ENCODE measurements at regions not wholly inside any gene's neighbourhood (a gene's known extent, or its start where the extent isn't known, plus 50 kb on each side); places are given as distances from the start of the nearest gene placed in this dataset.
"Not testable (repeated sequence)": the region's sequence is repeated elsewhere in the genome, so short reads cannot be mapped to it uniquely, and the experiment has no call there.

DNA sequence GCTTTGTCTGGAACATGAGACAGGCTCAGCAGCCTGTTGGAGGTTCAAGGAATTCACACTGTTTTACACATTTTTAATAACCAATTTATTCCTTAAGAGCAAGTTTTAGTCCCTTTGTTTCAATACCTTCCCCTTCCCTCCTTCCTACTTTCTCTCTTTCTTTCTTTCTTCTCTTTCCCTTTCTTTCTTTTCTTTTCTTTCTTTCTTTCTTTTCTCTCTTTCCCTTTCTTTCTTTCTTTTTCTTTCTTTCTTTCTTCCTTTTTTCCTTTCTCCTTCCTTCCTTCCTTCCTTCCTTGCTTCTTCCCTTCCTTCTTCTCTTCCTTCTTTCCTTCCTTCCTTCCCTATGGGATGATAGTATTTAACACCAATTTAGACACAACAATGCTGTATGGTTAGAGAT lies 164.2 kb downstream of the CENPF start:
- no peak for TF ChIP-seq EZH2phosphoT487 (IDR thresholded peaks at IDR 0.05)
- TF ChIP-seq, protein P1, sequence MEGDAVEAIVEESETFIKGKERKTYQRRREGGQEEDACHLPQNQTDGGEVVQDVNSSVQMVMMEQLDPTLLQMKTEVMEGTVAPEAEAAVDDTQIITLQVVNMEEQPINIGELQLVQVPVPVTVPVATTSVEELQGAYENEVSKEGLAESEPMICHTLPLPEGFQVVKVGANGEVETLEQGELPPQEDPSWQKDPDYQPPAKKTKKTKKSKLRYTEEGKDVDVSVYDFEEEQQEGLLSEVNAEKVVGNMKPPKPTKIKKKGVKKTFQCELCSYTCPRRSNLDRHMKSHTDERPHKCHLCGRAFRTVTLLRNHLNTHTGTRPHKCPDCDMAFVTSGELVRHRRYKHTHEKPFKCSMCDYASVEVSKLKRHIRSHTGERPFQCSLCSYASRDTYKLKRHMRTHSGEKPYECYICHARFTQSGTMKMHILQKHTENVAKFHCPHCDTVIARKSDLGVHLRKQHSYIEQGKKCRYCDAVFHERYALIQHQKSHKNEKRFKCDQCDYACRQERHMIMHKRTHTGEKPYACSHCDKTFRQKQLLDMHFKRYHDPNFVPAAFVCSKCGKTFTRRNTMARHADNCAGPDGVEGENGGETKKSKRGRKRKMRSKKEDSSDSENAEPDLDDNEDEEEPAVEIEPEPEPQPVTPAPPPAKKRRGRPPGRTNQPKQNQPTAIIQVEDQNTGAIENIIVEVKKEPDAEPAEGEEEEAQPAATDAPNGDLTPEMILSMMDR (IDR thresholded peaks at IDR 0.05), result no peak
- TF ChIP-seq EZH2 (IDR thresholded peaks at IDR 0.05), result no peak
- H3K9me3 Mint-ChIP-seq, result peaks cover 20% of the 10 kb centered on the region
- Histone ChIP-seq H2AFZ (replicated peaks) (no peak overlapping the region), H4K20me1 (ENCODE audit: low read depth) (no peaks in the 10 kb centered on the region), H3K36me3 (no peaks in the 10 kb centered on the region), H3K27me3 (no peaks in the 10 kb centered on the region), H3K9ac (no peak overlapping the region), H3K4me2 (no peak overlapping the region), H3K4me3 (no peak overlapping the region), H3K27ac (no peak overlapping the region), H3K79me2 (ENCODE audit: low read depth) (no peaks in the 10 kb centered on the region), H3K4me1 (no peaks in the 10 kb centered on the region), H3F3A (ENCODE audit: low read depth) (no peaks in the 10 kb centered on the region), H3K9me3 (ENCODE audit: low read depth) (no peaks in the 10 kb centered on the region)
- no peaks in the 10 kb centered on the region for H3K27me3 Mint-ChIP-seq (ENCODE audit: insufficient read depth, low read depth)
- H3K4me3 Mint-ChIP-seq, result no peak overlapping the region
- H3K36me3 Mint-ChIP-seq, result no peaks in the 10 kb centered on the region
- no peak for DNase-seq (ENCODE audit: low spot score)
- no peak overlapping the region for H3K27ac Mint-ChIP-seq
- no peaks in the 10 kb centered on the region for H3K4me1 Mint-ChIP-seq

DNA sequence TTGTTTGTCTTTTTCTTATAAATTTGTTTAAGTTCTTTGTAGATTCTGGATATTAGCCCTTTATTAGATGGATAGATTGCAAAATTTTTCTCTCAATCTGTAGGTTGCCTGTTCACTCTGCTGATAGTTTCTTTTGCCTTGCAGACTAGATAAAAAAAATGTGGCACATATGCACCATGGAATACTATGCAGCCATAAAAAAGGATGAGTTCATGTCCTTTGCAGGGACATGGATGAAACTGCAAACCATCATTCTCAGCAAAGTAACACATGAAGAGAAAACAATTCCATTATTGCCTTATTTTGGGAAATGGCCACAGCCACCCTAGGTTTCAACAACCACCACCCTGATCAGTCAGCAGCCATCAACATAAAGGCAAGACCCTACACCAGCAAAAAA lies 166.7 kb downstream of the CENPF start:
- H3K4me1 Mint-ChIP-seq; H3K9ac ChIP-seq; H3K9me3 Mint-ChIP-seq; H3K27me3 Mint-ChIP-seq (ENCODE audit: insufficient read depth, low read depth); H3K4me1 ChIP-seq; H3K27ac ChIP-seq; H3K27me3 ChIP-seq; H3K36me3 Mint-ChIP-seq; H3F3A ChIP-seq (ENCODE audit: low read depth); H3K4me2 ChIP-seq; H3K4me3 Mint-ChIP-seq; H3K9me3 ChIP-seq (ENCODE audit: low read depth); H3K27ac Mint-ChIP-seq; H2AFZ ChIP-seq (replicated peaks); DNase-seq (ENCODE audit: low spot score); H4K20me1 ChIP-seq (ENCODE audit: low read depth); H3K36me3 ChIP-seq; H3K79me2 ChIP-seq (ENCODE audit: low read depth); H3K4me3 ChIP-seq: not testable (repeated sequence)

DNA sequence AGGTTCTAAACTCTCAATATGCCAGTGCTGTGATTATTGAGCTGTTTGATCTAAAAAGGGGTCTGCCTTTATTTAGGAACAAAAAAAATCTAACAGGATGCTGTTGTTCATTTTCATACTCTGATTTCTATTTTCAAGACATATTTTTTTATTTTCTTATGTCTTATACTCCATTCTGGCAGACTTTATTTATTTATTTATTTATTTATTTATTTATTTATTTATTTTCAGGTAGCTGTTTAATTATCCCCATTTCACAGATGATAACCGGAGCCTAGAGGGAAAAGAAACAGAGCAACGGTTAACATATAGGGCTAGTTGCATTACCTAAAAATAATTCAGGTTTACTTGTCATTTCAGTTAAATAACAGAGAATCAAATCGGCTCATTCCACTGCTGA lies 174.4 kb downstream of the CENPF start:
- no peaks in the 10 kb centered on the region for H3K79me2 ChIP-seq (ENCODE audit: low read depth)
- no peaks in the 10 kb centered on the region for H3K4me1 Mint-ChIP-seq
- H3K36me3 ChIP-seq, result no peaks in the 10 kb centered on the region
- no peak overlapping the region for H3K4me3 ChIP-seq
- no peak overlapping the region for H3K27ac ChIP-seq
- H3K36me3 Mint-ChIP-seq, result no peaks in the 10 kb centered on the region
- H3K9ac ChIP-seq, result no peak overlapping the region
- H4K20me1 ChIP-seq (ENCODE audit: low read depth), result no peaks in the 10 kb centered on the region
- no peak overlapping the region for H3K4me2 ChIP-seq
- no peak overlapping the region for H3K27ac Mint-ChIP-seq
- TF ChIP-seq, protein P1 (IDR thresholded peaks at IDR 0.05), result no peak
- no peak for TF ChIP-seq EZH2 (IDR thresholded peaks at IDR 0.05)
- H3K4me3 Mint-ChIP-seq, result no peak overlapping the region
- no peaks in the 10 kb centered on the region for H3F3A ChIP-seq (ENCODE audit: low read depth)
- no peak overlapping the region for H2AFZ ChIP-seq (replicated peaks)
- no peak for DNase-seq (ENCODE audit: low spot score)
- H3K27me3 Mint-ChIP-seq (ENCODE audit: insufficient read depth, low read depth), result no peaks in the 10 kb centered on the region
- H3K4me1 ChIP-seq, result no peaks in the 10 kb centered on the region
- H3K27me3 ChIP-seq, result no peaks in the 10 kb centered on the region
- no peaks in the 10 kb centered on the region for H3K9me3 Mint-ChIP-seq
- H3K9me3 ChIP-seq (ENCODE audit: low read depth), result no peaks in the 10 kb centered on the region

DNA sequence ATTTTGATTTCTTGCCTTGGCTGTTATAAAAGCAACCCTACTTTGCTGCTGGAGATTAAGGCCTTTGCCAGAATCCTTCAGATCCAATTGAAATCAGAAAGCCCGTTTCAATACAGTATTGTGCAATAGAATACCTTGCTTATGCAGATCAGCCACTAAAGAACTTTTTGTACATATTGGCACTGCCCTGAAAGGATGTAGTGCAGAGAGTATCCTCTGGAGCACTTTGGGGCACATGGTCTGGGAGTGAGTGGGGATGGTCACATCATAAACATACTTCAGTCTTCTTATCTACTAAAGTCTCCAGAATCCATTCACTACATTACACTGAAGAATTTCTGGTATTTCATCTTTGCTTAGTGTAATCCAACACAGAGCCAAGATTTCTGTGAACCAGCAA lies 189.0 kb downstream of the CENPF start:
- H3K27me3 ChIP-seq, result no peaks in the 10 kb centered on the region
- H3K4me2 ChIP-seq, result no peak overlapping the region
- no peak overlapping the region for H3K4me3 ChIP-seq
- no peaks in the 10 kb centered on the region for H3K9me3 ChIP-seq (ENCODE audit: low read depth)
- Mint-ChIP-seq H3K9me3 (no peaks in the 10 kb centered on the region), H3K36me3 (no peaks in the 10 kb centered on the region), H3K27ac (no peak overlapping the region), H3K27me3 (ENCODE audit: insufficient read depth, low read depth) (peaks cover 3% of the 10 kb centered on the region), H3K4me1 (no peaks in the 10 kb centered on the region), H3K4me3 (no peak overlapping the region)
- H3K36me3 ChIP-seq, result no peaks in the 10 kb centered on the region
- no peak overlapping the region for H2AFZ ChIP-seq (replicated peaks)
- TF ChIP-seq EZH2phosphoT487 (IDR thresholded peaks at IDR 0.05) (no peak), EZH2 (IDR thresholded peaks at IDR 0.05) (no peak)
- TF ChIP-seq, protein P1 (IDR thresholded peaks at IDR 0.05), result no peak
- no peaks in the 10 kb centered on the region for H4K20me1 ChIP-seq (ENCODE audit: low read depth)
- H3F3A ChIP-seq (ENCODE audit: low read depth), result no peaks in the 10 kb centered on the region
- no peak for DNase-seq (ENCODE audit: low spot score)
- H3K79me2 ChIP-seq (ENCODE audit: low read depth), result no peaks in the 10 kb centered on the region
- no peak overlapping the region for H3K27ac ChIP-seq
- H3K4me1 ChIP-seq, result no peaks in the 10 kb centered on the region
- H3K9ac ChIP-seq, result no peak overlapping the region
